ENCODE measurements at regions not wholly inside any gene's neighbourhood (a gene's known extent, or its start where the extent isn't known, plus 50 kb on each side); places are given as distances from the start of the nearest gene placed in this dataset.

DNA sequence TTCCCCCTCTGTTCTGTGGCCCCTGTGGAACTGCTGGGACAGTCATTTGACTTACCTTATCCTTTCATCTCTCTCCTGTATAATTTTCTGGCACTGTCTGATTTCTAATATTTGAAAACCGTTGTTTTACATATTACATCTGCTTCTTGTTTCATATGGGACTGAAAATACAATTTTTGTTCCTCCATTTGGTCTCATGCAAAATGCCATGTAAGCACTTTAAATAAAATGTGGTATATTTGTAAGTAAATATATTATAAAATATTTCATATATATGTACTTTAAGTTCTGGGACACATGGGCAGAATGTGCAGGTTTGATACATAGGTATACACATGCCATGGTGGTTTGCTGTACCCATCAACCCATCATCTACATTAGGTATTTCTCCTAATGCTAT is 93.9 kb upstream of the PLPPR5 start:
- TF ChIP-seq EZH2 (IDR thresholded peaks at IDR 0.05) (no peak), CTCF (IDR thresholded peaks at IDR 0.05) (no peak)

Measured in neural progenitor cell (in vitro differentiated cells).